ENCODE measurements at regions not wholly inside any gene's neighbourhood (a gene's known extent, or its start where the extent isn't known, plus 50 kb on each side); places are given as distances from the start of the nearest gene placed in this dataset.

DNA sequence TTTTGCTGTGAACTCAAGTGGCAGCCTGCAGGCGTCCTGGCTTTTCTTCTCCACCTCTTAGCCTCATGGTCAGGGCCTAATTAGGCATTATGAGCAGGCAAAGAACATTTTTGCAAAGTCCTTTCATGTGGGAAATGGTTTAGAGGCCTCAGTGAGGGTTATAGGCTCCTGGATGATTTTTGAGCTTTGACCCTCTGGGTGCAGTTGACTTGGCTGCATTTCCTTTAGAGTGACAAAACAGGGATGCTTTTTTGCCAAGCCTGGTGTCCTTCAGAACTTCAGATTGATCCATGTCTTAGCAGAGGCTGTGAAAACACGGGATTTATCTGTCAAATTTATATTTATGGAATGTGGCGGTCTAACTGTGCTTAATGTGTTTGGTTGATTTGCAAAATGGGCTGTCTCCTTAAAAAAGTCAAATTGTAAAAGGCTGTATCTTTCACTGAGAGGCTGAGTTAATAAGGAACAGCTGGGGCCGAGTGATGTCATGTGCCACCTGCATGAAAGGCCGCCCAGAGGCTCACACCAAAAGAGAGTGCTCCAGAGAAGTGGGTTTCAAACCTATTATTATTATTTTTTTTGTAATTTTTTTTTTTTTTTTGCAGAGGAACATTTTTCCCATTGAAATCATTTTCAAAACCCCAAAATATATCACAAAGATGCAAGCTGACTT, 192.2 kb upstream of the ARX start:
- H3K4me3 ChIP-seq = no peak overlapping the region
- H3K27ac ChIP-seq = no peak overlapping the region
- no peaks in the 10 kb centered on the region for H3K27me3 ChIP-seq
- TF ChIP-seq EP300 (IDR thresholded peaks at IDR 0.05) (no peak), POLR2A (IDR thresholded peaks at IDR 0.05) (no peak)
- TF ChIP-seq, protein P1, sequence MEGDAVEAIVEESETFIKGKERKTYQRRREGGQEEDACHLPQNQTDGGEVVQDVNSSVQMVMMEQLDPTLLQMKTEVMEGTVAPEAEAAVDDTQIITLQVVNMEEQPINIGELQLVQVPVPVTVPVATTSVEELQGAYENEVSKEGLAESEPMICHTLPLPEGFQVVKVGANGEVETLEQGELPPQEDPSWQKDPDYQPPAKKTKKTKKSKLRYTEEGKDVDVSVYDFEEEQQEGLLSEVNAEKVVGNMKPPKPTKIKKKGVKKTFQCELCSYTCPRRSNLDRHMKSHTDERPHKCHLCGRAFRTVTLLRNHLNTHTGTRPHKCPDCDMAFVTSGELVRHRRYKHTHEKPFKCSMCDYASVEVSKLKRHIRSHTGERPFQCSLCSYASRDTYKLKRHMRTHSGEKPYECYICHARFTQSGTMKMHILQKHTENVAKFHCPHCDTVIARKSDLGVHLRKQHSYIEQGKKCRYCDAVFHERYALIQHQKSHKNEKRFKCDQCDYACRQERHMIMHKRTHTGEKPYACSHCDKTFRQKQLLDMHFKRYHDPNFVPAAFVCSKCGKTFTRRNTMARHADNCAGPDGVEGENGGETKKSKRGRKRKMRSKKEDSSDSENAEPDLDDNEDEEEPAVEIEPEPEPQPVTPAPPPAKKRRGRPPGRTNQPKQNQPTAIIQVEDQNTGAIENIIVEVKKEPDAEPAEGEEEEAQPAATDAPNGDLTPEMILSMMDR (IDR thresholded peaks at IDR 0.05) = no peak
- no peaks in the 10 kb centered on the region for H3K4me1 ChIP-seq
- no peak for DNase-seq (ENCODE audit: low spot score in 2 of 2)
- 54 to 63% methylated on average over 5 of the region's 5 CpGs for WGBS, 2 donors
- H3K9me3 ChIP-seq = no peaks in the 10 kb centered on the region
- no peaks in the 10 kb centered on the region for H3K36me3 ChIP-seq

DNA sequence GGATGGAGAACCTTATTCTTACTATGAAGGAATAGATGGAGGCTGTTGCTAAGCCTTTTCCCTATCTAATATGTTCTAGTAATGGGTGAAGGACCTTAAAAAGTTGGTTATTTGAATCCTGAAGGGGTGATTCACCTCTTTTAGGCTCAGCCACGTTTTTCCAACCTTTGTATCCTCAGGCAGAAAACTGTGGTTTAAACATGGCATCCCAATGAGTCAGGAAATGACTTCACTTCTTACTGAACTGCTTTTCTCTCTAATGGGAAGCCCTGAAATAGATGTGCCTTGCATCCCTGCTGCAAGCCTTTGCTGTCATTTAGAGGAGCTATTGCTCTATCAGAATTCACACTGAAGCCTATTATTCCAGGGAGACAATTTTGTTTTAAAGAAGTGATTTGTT, 191.0 kb upstream of the ARX start:
- DNase-seq (ENCODE audit: low spot score in 2 of 2) = no peak
- H3K9me3 ChIP-seq = no peaks in the 10 kb centered on the region
- no peak for TF ChIP-seq EP300 (IDR thresholded peaks at IDR 0.05)
- TF ChIP-seq, protein P1 (IDR thresholded peaks at IDR 0.05) = no peak
- TF ChIP-seq POLR2A (IDR thresholded peaks at IDR 0.05) = no peak
- H3K4me3 ChIP-seq = no peak overlapping the region
- no peak overlapping the region for H3K27ac ChIP-seq
- H3K4me1 ChIP-seq = no peaks in the 10 kb centered on the region
- no peaks in the 10 kb centered on the region for H3K27me3 ChIP-seq
- H3K36me3 ChIP-seq = no peaks in the 10 kb centered on the region
- 3 to 6% methylated on average over 1 of the region's 1 CpG for WGBS, 2 donors

DNA sequence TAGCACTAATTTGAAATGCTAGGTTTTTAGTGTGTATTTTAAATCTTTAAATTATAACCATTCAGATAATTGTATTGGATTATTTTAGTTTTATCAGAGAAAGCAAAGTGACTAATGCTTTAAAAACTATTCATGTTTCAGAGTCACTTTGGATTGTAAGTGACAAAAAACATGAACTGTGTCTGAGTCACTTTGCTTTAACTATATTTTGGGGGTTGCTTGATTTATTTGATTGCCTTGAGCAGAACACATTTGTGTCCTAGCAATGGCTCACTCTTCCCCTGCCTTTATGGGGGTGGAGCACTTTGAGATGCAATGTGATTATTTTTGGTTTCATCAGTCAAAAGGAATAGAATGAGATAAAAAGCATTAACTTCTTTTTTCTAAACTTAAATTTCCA, 188.4 kb upstream of the ARX start:
- TF ChIP-seq, protein P1 (IDR thresholded peaks at IDR 0.05) = no peak
- no peak for TF ChIP-seq EP300 (IDR thresholded peaks at IDR 0.05)
- TF ChIP-seq POLR2A (IDR thresholded peaks at IDR 0.05) = no peak

DNA sequence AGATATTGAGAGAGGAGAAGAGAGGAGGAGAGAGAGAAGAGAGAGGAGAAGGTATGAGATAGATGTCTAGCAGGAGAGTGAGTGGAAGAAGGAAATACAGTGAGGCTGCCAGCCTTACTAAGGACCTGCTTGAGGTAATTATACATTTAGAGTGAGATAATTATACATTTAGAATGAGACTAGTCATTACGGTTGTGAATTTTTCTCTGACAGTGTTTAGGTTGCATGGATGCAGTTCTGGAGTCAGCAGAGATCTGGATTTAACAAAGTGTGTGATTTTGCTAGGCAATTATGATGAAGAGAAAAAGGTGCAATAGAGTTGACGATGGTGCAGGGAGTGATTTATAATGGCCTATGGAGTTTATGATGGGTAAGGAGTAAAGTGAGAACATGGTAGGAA, 187.1 kb upstream of the ARX start:
- 76 to 77% methylated on average over 2 of the region's 2 CpGs for WGBS, 2 donors
- no peak overlapping the region for H3K4me3 ChIP-seq
- H3K27ac ChIP-seq = no peak overlapping the region
- no peak for DNase-seq (ENCODE audit: low spot score in 2 of 2)
- no peaks in the 10 kb centered on the region for H3K4me1 ChIP-seq
- TF ChIP-seq, protein P1 (IDR thresholded peaks at IDR 0.05) = no peak
- TF ChIP-seq POLR2A (IDR thresholded peaks at IDR 0.05) (no peak), EP300 (IDR thresholded peaks at IDR 0.05) (no peak)
- no peaks in the 10 kb centered on the region for H3K27me3 ChIP-seq
- no peaks in the 10 kb centered on the region for H3K9me3 ChIP-seq
- H3K36me3 ChIP-seq = no peaks in the 10 kb centered on the region

More for the DNA sequence above, 188.4 kb upstream of the ARX start:
- Histone ChIP-seq H3K4me1 (no peaks in the 10 kb centered on the region), H3K36me3 (no peaks in the 10 kb centered on the region), H3K27ac (no peak overlapping the region), H3K27me3 (no peaks in the 10 kb centered on the region), H3K9me3 (no peaks in the 10 kb centered on the region), H3K4me3 (no peak overlapping the region)
- DNase-seq (ENCODE audit: low spot score in 2 of 2) = no peak

DNA sequence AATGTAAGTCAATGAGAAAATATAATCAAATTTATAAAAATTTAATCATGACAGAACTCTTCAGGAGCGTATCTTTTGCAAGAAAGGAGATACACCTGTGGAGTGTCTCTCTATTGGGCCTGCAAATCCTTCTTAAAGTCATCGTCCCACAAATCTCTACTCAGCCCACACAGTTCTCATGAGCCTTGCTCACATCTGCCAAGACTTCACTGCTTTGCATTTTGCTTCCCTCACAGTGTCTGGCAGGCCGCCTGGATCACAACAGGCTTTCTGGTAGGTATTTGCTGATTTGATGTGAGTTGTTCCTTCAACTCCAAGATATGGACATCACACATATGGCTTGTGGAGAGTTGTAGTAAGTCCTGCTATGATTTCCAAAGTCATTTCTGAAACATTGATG, 183.1 kb upstream of the ARX start:
- no peak for DNase-seq (ENCODE audit: low spot score in 2 of 2)

More for the DNA sequence above, 183.1 kb upstream of the ARX start:
- TF ChIP-seq EP300 (IDR thresholded peaks at IDR 0.05) = no peak
- TF ChIP-seq POLR2A (IDR thresholded peaks at IDR 0.05) = no peak
- TF ChIP-seq, protein P1 (IDR thresholded peaks at IDR 0.05) = no peak
- Histone ChIP-seq H3K36me3 (no peaks in the 10 kb centered on the region), H3K4me3 (no peak overlapping the region), H3K9me3 (no peaks in the 10 kb centered on the region), H3K4me1 (no peaks in the 10 kb centered on the region), H3K27ac (no peak overlapping the region), H3K27me3 (no peaks in the 10 kb centered on the region)
- 64 to 75% methylated on average over 3 of the region's 3 CpGs for WGBS, 2 donors

Measured in tibial nerve (tissue), 4 donors.